HepG2 (cell line): ENCODE measurements at regions not wholly inside any gene's neighbourhood (a gene's known extent, or its start where the extent isn't known, plus 50 kb on each side); places are given as distances from the start of the nearest gene placed in this dataset.

Source experiments
- CTCF ChIP-seq: sonication (generic); formaldehyde crosslinking; IDR thresholded peaks from 2 replicates; pipeline ENCODE4 v1.5.0; 2020; ENCODE audit warnings: mild to moderate bottlenecking, missing genetic modification reagents, moderate library complexity
- POLR2G ChIP-seq: fragments of 200-400 bp; formaldehyde crosslinking; IDR thresholded peaks from 2 replicates; pipeline ENCODE4 v1.6.1; 2018; ENCODE audit warnings: mild to moderate bottlenecking, low read depth, low read length, moderate library complexity
- SRSF9 ChIP-seq: fragments of 200-400 bp; formaldehyde crosslinking; IDR thresholded peaks from 2 replicates; pipeline ENCODE4 v1.6.1; 2018; ENCODE audit warnings: borderline replicate concordance, mild to moderate bottlenecking, low read depth, low read length; ENCODE audit not compliant: insufficient read depth, poor library complexity, severe bottlenecking
- TCF7L2 ChIP-seq: IDR thresholded peaks from 2 replicates; pipeline ENCODE4 v1.6.1; 2011; ENCODE audit warnings: mild to moderate bottlenecking, low read depth, low read length, moderate library complexity
- ZSCAN12 ChIP-seq: sonication (generic); formaldehyde crosslinking; IDR thresholded peaks from 2 replicates; pipeline ENCODE4 v1.9.0; 2021; ENCODE audit warnings: mild to moderate bottlenecking, missing genetic modification reagents
- ZSCAN20 ChIP-seq: sonication (generic); formaldehyde crosslinking; IDR thresholded peaks from 2 replicates; pipeline ENCODE4 v1.4.0; 2020; ENCODE audit warnings: missing genetic modification reagents, mild to moderate bottlenecking, borderline replicate concordance

GRCh38 chr4:136841526-136841925 is 690.8 kb downstream of the PCDH18 start:
- TF ChIP-seq ZSCAN20 (CRISPR knock-in tag) = no peak
- TF ChIP-seq SRSF9 = no peak
- TF ChIP-seq TCF7L2 = no peak
- no peak for TF ChIP-seq POLR2G
- TF ChIP-seq CTCF = no peak
- TF ChIP-seq ZSCAN12 (CRISPR knock-in tag) = no peak
